CD14-positive monocyte (primary cell): ENCODE measurements at regions not wholly inside any gene's neighbourhood (a gene's known extent, or its start where the extent isn't known, plus 50 kb on each side); places are given as distances from the start of the nearest gene placed in this dataset.

Experiments
- DNase-seq, 3 donors: peaks; one replicate each; pipeline ENCODE4 v3.0.0-alpha.2; 2011 to 2022
- H2AFZ ChIP-seq: 2 replicates; pipeline ENCODE4 v1.6.0; 2012; ENCODE audit warnings: mild to moderate bottlenecking, low read depth, low read length, inconsistent platforms; ENCODE audit not compliant: insufficient read depth, poor library complexity, severe bottlenecking
- H3K27ac ChIP-seq, 2 donors: 1 replicate in 1 of 2; 2 replicates in 1 of 2; pipeline ENCODE4 v1.5.1; 2012 to 2013; ENCODE audit warnings: low read length in 2 of 2, control low read depth in 1 of 2, inconsistent platforms in 1 of 2, low read depth in 1 of 2, mild to moderate bottlenecking in 1 of 2
- H3K27me3 ChIP-seq, 2 donors: one replicate each; pipeline versions ENCODE4 v1.6.0 to v1.6.1; 2011 to 2013; ENCODE audit warnings: low read length in 2 of 2; ENCODE audit not compliant: control insufficient read depth in 2 of 2, insufficient read depth in 2 of 2
- H3K36me3 ChIP-seq, 2 donors: replicated peaks in 1 of 2; 1 replicate in 1 of 2; 2 replicates in 1 of 2; pipeline versions ENCODE4 v1.5.1 to v1.6.1; 2012 to 2013; ENCODE audit warnings: low read length in 2 of 2, control low read depth in 1 of 2, inconsistent platforms in 1 of 2, mild to moderate bottlenecking in 1 of 2; ENCODE audit not compliant: insufficient read depth in 2 of 2, control insufficient read depth in 1 of 2
- H3K4me1 ChIP-seq, 2 donors: 1 replicate in 1 of 2; 2 replicates in 1 of 2; pipeline versions ENCODE4 v1.5.1 to v1.6.1; 2012 to 2013; ENCODE audit warnings: low read length in 2 of 2, control low read depth in 1 of 2, inconsistent platforms in 1 of 2, mild to moderate bottlenecking in 1 of 2, moderate library complexity in 1 of 2; ENCODE audit not compliant: insufficient read depth in 2 of 2, control insufficient read depth in 1 of 2
- H3K4me2 ChIP-seq: replicated peaks from 2 replicates; pipeline ENCODE3; 2012; ENCODE audit warnings: low read length, moderate library complexity, mild to moderate bottlenecking; ENCODE audit not compliant: poor library complexity, severe bottlenecking; ENCODE audit errors: extremely low read depth
- H3K4me3 ChIP-seq, 3 experiments: fragments of 200-600 bp in 1 of 3; sonication (generic) in 1 of 3; replicated peaks in 1 of 3; 1 replicate in 2 of 3; 2 replicates in 1 of 3; pipeline ENCODE4 v1.5.1; 2011 to 2013; ENCODE audit warnings: low read length in 3 of 3, mild to moderate bottlenecking in 3 of 3, control low read depth in 2 of 3, low read depth in 2 of 3, inconsistent platforms in 1 of 3, moderate library complexity in 1 of 3
- H3K79me2 ChIP-seq: 2 replicates; pipeline ENCODE4 v1.6.0; 2012; ENCODE audit warnings: mild to moderate bottlenecking, control low read depth, inconsistent platforms, low read length, moderate library complexity; ENCODE audit not compliant: insufficient read depth
- H3K9ac ChIP-seq: 2 replicates; pipeline ENCODE4 v1.6.0; 2017; ENCODE audit warnings: low read length, mild to moderate bottlenecking; ENCODE audit not compliant: insufficient read depth, poor library complexity, severe bottlenecking
- H3K9me3 ChIP-seq, 2 donors: replicated peaks in 1 of 2; 1 replicate in 1 of 2; 2 replicates in 1 of 2; pipeline versions ENCODE4 v1.5.1 to v1.6.1; 2012 to 2013; ENCODE audit warnings: low read length in 2 of 2, control low read depth in 1 of 2; ENCODE audit not compliant: control insufficient read depth in 1 of 2, insufficient read depth in 1 of 2
- H4K20me1 ChIP-seq: 2 replicates; pipeline ENCODE4 v1.6.0; 2012; ENCODE audit warnings: mild to moderate bottlenecking, low read length, control low read depth, moderate library complexity; ENCODE audit not compliant: insufficient read depth
- H3K27ac Mint-ChIP-seq, 7 donors: one replicate each; pipeline ENCODE4 v1.8.0; 2020; ENCODE audit warnings: mild to moderate bottlenecking in 7 of 7, mixed read lengths in 7 of 7, moderate library complexity in 6 of 7, inconsistent platforms in 2 of 7
- H3K27me3 Mint-ChIP-seq, 3 donors: one replicate each; pipeline ENCODE4 v1.8.0; 2021 to 2022; ENCODE audit warnings: low read depth in 3 of 3, mild to moderate bottlenecking in 3 of 3, mixed read lengths in 3 of 3, moderate library complexity in 3 of 3, inconsistent platforms in 1 of 3
- H3K36me3 Mint-ChIP-seq, 2 donors: one replicate each; pipeline ENCODE4 v1.8.0; 2020; ENCODE audit warnings: mixed read lengths in 2 of 2, inconsistent platforms in 1 of 2, mild to moderate bottlenecking in 1 of 2
- H3K4me1 Mint-ChIP-seq: one replicate; pipeline ENCODE4 v1.8.0; 2020; ENCODE audit warnings: mild to moderate bottlenecking, mixed read lengths
- H3K4me3 Mint-ChIP-seq, 2 donors: one replicate each; pipeline ENCODE4 v1.8.0; 2020; ENCODE audit warnings: mild to moderate bottlenecking in 2 of 2, mixed read lengths in 2 of 2, moderate library complexity in 1 of 2
- H3K9me3 Mint-ChIP-seq, 7 donors: one replicate each; pipeline ENCODE4 v1.8.0; 2020 to 2022; ENCODE audit warnings: mixed read lengths in 7 of 7, mild to moderate bottlenecking in 6 of 7, moderate library complexity in 6 of 7, inconsistent platforms in 2 of 7
- CTCF ChIP-seq: fragments of 200-600 bp; IDR thresholded peaks from one replicate; pipeline ENCODE4 v1.8.0; 2022; ENCODE audit warnings: antibody characterized with exemption, mild to moderate bottlenecking
- WGBS: methylation state at CpG from one replicate; pipeline ENCODE4 v1.1.5; 2013; ENCODE audit warnings: missing lambda C conversion rate; ENCODE audit not compliant: insufficient coverage; 5-methylcytosine and 5-hydroxymethylcytosine counted together
- intact Hi-C, 2 donors: fragments of 100-400 bp; cut with micrococcal nuclease; formaldehyde crosslinking; loops; one replicate each; pipeline versions ENCODE4 v1.15.0 to v1.15.1; 2023

- Histone ChIP-seq H3K9me3 (no peaks in the 10 kb centered on the region), H4K20me1 (no peaks in the 10 kb centered on the region), H3K4me3 (no peak overlapping the region), H3K79me2 (no peaks in the 10 kb centered on the region), H3K4me1 (peaks cover 11 to 13% of the 10 kb centered on the region in 2 donors), H3K4me2 (no peak overlapping the region), H2AFZ (no peak overlapping the region), H3K27me3 (no peaks in the 10 kb centered on the region), H3K27ac (no peak overlapping the region), H3K36me3 (no peaks in the 10 kb centered on the region), H3K9ac (no peak overlapping the region)
- H3K4me1 Mint-ChIP-seq = peaks cover 13% of the 10 kb centered on the region
- H3K36me3 Mint-ChIP-seq = no peaks in the 10 kb centered on the region
- intact Hi-C loops = no loop called here
- DNase-seq = no peak
- no peak overlapping the region for H3K4me3 Mint-ChIP-seq
- peaks cover 0 to 3% (median 0%) of the 10 kb centered on the region in 7 donors for H3K9me3 Mint-ChIP-seq
- no peak for TF ChIP-seq CTCF
- WGBS = no CpG with 5 or more reads among the region's 4 CpGs
- H3K27ac Mint-ChIP-seq = no peak overlapping the region
- peaks cover 2 to 9% (median 3%) of the 10 kb centered on the region in 3 donors for H3K27me3 Mint-ChIP-seq
Observed at GRCh38 chr10:3658766-3659165, 126.2 kb downstream of the KLF6 start.

GRCh38 chr10:3656214-3656613, 128.8 kb downstream of the KLF6 start:
- H3K27ac ChIP-seq = no peak overlapping the region
- H3K4me1 Mint-ChIP-seq = peaks cover 20% of the 10 kb centered on the region
- H4K20me1 ChIP-seq = no peaks in the 10 kb centered on the region
- H3K9me3 ChIP-seq = no peaks in the 10 kb centered on the region
- no peaks in the 10 kb centered on the region for H3K36me3 ChIP-seq
- H3K36me3 Mint-ChIP-seq = no peaks in the 10 kb centered on the region
- peaks cover 11 to 13% of the 10 kb centered on the region in 2 donors for H3K4me1 ChIP-seq
- H3K4me3 ChIP-seq = no peak overlapping the region
- H3K4me2 ChIP-seq = no peak overlapping the region
- peaks cover 0 to 11% (median 3%) of the 10 kb centered on the region in 3 donors for H3K27me3 Mint-ChIP-seq
- H3K9ac ChIP-seq = no peak overlapping the region
- no peak overlapping the region for H3K27ac Mint-ChIP-seq
- H3K79me2 ChIP-seq = no peaks in the 10 kb centered on the region
- no peaks in the 10 kb centered on the region for H3K27me3 ChIP-seq
- H3K9me3 Mint-ChIP-seq = peaks cover 0 to 4% (median 0%) of the 10 kb centered on the region in 7 donors
- WGBS = no CpG with 5 or more reads among the region's 3 CpGs
- intact Hi-C loops = no loop called here
- TF ChIP-seq CTCF = no peak
- H2AFZ ChIP-seq = no peak overlapping the region
- no peak for DNase-seq
- H3K4me3 Mint-ChIP-seq = no peak overlapping the region
